GM12892 (cell line): ENCODE measurements at regions not wholly inside any gene's neighbourhood (a gene's known extent, or its start where the extent isn't known, plus 50 kb on each side); places are given as distances from the start of the nearest gene placed in this dataset.

Experiments used
- POLR2A ChIP-seq: IDR thresholded peaks from 2 replicates; pipeline ENCODE4 v1.6.1; 2011; ENCODE audit warnings: low read depth, low read length, control low read depth
- TAF1 ChIP-seq: IDR thresholded peaks from 2 replicates; pipeline ENCODE4 v1.6.1; 2011; ENCODE audit warnings: low read depth, mild to moderate bottlenecking, control low read depth, low read length, borderline replicate concordance

- TF ChIP-seq POLR2A = no peak
- TF ChIP-seq TAF1 = no peak
These were observed 372.0 kb downstream of the GPAM start for GRCh38 chr10:111811517-111811916.
